DMS53 treated with DMSO at 0.1 percent for 48 hours (cell line): ENCODE measurements at regions not wholly inside any gene's neighbourhood (a gene's known extent, or its start where the extent isn't known, plus 50 kb on each side); places are given as distances from the start of the nearest gene placed in this dataset.

Experiments
- DNase-seq: peaks from one replicate; lab custom pipeline; 2025; ENCODE audit not compliant: unreplicated experiment; lab: John Stamatoyannopoulos, UW

DNA sequence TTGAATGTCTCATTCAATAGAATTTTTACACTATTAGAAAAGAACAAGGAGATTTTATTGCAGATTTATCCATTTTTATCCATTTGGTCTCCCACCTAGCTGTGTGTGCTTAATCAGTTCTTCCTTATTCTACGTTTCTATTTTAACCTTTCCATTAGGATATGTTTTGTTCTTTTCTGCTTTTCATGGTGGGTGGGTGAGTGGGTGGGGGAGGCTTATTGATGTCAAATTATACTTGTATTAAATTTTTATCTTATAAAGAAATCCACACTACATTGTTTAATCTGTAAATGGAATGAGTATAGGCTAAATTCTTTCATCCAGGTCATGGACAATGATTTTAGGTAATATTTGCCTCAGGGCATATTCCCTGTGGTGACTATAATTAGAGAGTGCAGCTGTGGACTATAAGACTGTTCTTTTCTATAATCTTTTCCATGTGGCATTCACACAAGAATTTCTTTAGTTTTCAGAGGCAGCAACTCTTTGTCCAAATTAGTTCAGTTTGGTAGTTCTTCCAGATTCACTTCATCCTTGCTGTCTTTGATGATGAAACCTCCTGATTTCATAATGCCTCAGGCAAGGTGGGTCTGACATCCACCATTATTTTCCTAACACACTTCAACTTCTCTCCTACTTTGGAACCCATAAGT, 2451.8 kb downstream of the PCDH7 start:
- no peak for DNase-seq

DNA sequence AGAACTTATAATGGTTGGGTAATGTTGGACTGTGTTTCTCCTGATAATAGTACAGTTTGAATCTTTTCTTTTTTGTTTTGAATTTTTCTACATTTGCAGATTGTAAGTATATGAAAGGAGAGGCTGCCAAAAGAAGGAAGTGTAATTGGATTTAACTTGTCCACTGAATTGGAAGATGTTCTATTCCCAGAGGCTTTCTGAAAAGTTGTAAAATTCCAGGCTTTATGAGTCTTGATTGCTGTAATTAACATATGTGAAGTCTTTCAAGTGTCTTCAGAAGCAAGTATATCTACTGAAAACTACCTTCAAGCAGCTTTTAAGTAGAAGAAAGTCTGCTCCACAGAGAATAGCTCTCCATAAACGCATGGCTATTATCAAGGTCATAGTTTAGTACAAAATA, 2456.4 kb downstream of the PCDH7 start:
- no peak for DNase-seq

DNA sequence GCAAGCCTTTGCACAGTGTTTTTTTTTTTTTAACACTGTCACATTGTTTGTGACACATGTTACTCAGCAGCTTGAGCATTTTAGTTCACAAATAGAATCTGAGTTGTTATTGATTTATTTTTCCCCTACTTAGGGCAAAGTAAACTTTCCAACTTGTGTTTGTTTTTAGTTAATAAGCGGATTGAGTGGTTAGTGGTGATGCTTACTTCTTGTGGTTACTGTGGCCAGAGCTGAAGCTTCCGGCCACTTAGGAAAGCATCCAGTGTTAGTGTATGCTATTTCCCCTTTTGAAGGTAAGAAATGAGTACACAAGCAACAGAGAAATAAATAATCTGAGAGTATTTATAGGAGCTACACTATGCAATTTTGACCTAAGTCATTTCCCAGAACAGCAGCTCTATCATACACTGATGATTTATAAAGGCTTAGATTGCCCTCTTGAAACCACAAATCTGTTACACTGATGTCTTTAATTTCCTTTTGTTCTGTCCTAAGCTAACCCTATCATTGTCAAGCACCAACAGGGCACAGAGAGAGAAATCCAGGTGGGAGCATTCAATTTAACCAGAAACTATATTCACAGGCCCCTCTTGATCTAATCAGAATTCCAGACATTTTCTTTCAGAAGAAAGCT, 2464.6 kb downstream of the PCDH7 start:
- DNase-seq: peak; percentile 25

DNA sequence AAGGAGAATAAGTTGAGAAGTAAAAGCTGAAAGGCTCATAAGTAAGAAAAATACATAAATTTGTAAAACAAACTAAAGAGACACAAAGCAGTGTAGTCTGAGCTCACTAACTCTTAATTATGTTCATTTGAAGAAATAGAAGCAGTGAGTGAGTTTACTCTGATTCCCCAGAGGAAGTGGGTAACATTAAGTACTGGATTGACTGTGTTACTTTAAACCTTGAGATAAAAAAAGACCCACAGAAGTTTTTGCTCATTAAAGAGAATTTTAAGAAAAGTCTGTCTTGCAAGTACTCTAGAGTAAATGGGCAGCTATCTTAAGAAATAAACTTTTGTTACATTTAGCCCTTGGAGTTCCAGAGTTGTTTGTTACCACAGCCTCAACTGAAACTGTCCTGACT, 2466.9 kb downstream of the PCDH7 start:
- no peak for DNase-seq

DNA sequence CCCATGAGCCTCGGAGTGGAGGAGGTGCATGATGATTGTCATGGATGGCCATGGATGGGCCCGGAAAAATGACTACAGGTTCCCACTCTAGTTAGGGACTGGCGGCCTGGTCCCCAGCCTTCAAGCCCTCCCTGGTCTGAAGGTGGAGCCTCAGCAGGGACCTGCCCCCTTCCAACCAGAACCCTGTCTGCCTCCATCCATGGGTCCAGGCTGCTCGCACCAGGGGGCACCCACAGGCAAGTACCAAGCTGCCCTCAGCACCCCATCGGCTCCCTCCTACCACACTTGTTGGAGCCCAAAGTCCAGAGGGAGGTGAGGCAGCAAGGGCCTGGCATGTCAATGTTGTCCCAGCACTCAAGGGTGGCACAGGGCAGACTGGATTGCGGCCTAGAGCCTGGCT, 2468.6 kb downstream of the PCDH7 start:
- no peak for DNase-seq

DNA sequence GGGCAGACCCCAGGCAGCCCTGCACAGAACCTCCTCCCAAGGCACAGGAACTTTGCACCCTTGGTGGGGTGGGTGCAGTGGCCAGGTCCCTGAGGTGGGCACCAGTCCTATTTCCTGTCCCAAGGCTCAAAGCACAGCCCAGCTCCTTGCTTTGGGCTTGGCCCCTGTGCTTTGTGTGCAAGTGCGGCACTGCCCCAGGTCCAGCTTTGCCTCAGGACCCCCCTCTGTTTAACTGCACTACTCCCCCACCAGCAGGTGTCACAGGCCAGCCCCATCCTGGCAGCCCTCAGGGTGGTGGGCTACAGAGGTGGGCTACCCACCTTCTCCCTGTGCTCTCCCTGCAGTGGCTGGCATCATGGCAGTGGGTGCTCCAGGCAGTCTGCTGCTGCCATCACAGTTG, 2469.0 kb downstream of the PCDH7 start:
- DNase-seq: no peak

DNA sequence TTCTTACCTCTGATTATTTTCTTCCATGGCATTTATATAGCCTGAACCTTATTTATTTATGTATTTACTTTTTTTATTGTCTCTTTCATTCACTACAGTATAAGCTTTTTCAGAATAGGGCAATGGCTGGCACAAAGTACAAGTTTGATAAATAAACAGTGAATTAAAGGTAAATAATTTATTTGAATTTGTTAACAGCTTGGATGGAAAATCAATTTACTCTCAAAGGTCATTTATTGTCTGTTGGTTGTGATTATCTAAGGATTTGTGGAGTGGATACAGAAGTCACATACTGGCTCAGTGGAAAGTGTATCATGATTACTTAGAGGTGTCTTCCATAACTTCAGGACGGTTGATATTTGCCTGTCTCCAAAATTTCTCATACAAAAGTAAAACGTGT, 2472.9 kb downstream of the PCDH7 start:
- no peak for DNase-seq

DNA sequence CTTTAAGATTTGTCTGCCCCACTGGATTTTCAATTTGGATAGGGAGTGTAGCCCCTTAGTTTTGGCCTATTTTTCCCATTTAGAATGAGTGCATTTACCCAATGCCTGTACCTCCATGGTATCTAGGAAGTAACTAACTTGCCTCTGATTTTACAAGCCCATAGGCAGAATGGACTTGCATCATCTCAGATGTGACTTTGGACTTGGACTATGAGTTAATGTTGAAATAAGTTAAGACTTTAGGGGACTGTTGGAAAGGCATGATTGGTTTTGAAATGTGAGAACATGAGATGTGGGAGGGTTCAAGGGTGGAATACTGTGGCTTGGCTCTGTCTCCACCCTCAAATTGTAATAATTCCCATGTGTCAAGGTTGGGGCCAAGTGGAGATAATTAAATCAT, 2480.2 kb downstream of the PCDH7 start:
- no peak for DNase-seq

DNA sequence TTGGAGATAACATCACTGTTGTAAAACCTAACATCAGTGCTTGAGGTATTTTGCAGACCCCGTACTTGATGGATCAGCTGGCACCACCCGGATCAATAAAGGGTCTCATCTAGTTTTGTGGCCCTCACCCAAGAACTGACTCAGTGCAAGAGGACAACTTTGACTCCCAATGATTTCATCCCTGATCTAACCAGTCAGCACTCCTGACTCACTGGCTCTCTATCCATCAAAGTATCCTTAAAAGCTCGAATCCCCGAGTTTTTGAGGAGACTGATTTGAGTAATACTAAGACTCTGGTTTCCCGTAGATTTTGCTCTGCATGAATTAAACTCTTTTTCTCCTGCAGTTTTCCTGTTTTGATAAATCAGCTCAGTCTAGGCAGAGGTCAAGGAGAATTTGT, 2498.1 kb downstream of the PCDH7 start:
- DNase-seq: no peak

DNA sequence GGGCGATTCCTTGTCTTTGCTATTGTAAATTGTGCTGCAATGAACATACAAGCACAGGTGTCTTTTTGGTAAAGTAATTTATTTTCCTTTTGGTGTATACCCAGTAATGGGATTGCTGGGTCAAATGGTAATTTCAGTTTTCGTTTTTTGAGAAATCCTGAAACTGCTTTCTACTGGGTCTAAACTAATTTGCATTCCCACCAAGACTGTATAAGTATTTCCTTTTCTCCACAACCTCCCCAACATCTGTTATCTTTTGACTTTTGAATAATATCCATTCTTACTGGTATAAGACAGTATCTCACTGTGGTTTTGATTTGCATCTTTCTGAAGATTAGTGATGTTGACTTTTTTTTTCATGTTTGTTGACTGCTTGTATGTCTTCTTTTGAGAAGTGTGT, 2506.0 kb downstream of the PCDH7 start:
- DNase-seq: no peak

DNA sequence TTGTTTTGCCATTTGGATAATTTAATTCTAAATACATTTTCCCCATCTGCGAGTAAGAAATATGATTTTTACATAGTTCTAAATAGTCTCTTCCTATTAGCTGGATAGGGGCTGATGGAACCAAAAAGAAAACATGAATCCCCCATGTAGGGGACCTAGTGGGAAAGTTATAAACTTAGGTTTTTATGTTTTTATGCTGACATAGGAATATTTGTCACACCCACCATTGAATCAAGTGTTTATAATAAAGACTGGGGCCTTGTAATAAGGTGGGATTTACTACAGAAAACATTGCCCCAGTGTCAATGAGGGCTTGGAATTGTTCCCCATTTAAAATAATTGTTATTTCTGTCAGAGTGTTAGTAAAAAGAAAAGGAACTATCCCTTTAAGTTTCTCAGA, 2506.6 kb downstream of the PCDH7 start:
- no peak for DNase-seq

DNA sequence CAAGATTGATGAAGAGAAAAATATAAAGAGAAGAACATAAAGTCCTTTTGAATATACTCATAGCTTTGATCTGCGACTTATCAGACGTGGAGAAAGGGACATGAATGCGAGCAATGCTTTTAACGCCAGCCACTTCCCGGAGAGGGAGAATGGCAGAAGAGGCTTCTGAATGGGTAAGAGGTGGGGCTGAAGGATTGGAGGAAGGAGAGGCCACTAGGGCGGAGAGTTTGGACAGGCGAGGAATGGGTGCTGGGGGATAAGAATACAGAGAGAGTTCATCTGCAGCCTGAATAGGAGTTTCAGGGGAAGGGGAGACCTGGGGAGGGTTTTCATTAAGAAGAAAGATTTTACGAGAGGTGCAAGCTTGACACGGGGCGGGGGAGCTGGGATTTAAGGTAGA, 2534.9 kb downstream of the PCDH7 start:
- no peak for DNase-seq

DNA sequence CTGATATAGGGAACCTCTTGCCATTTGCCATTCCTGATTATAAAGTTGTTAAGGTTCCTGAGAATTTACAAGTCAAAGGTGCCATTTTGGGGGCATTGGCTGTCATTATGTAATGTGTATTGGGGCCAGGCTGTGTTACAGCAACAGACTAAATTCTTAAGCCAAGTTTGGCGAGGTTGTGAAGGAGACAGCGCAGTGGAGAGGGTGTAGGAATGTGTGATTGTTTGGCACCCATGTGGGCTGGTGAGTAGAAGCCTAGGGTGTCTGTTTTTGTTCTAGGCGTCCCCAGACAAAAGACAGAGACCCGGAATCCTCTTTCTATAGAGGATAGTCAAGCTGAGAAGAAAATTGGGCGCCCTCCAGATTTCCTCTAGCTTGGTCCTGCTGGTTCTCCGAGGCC, 2535.3 kb downstream of the PCDH7 start:
- no peak for DNase-seq

DNA sequence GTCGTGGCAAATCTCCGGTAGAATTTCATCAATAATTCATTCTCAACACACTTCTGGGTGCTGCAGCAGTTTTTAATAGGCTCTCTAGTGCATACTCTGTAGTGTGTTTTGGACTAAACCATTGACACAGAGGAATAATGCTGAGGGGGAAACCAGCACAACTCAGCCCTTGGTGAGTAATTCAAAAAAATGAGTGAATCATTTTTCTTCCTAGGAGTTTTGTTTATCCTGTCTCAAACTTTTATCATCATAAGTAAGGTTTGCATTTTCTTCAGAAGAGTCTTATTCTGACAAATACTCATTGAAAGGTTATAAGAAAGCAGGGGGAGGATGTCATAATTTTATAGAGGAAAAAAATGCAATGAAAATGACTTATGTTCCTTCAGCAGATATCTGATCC, 2542.7 kb downstream of the PCDH7 start:
- no peak for DNase-seq

DNA sequence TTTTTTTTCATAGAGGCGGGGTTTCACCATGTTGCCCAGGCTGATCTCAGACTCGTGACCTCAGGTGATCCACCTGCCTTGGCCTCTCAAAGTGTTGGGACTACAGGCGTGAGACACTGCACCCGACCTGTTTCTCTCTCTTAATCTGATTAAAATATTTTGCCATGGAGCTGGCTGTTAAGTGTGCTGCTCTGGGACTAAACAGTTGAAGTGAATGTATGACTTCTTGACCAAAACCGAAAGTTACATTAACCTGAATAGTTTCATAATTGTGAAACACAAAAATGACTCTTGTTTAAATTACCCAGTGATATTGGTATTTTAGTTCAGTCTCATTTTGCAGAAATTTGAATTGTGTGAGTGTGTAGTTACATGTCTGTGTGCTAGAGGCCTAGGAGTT, 2548.6 kb downstream of the PCDH7 start:
- DNase-seq: no peak

DNA sequence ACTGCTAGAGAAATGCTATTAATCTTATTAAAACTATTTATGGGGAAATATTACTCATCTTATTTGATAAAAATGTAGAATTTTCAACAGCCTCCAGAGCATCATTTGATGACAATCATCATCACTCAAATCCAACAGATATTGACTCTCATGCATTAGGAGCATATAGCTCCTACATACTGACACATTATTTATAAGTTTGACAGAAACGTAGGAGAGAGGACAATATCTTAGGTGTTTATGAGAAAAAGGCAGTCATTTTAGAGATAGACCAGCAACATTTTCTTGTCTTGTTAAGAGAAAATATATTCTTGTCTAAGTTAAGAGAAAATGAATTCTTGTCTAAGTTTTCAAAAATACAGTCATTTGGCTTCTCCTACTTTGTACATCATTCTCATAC, 2550.2 kb downstream of the PCDH7 start:
- no peak for DNase-seq

DNA sequence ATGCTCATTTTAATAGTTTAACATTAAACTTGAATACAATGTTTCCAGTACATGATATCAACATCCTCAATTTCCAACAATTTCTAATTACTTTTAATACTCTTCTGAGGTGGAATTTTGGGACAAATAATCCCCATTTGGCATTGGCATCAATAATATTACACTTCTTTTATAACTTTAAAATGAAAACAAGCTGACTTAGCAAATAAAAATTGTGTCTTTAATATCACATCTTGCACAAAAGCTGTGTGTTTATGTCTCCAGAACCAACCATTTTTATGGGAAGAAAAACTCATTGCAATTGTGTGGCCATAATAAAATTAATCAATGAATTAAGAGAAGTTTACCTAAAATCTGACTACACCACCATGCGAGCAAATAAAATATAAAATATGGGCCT, 2552.6 kb downstream of the PCDH7 start:
- DNase-seq: no peak

DNA sequence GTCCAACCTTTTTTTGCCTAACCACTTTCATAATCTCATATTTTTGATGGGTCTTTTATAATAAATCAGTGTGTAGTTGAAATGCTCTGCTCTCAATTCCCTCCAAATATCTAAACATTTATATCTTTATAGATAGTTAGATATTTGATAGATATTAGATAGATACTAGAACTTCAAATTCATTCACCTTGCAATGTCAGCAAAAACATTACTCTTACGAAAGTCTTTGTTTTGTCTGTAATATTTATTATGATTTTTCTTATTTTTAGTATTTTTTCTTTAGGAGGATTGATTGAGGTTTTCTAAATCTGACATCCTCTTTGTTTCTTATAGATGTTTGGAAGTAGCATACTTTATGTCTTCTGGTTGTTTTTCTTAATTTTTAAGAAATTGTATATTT, 2563.6 kb downstream of the PCDH7 start:
- DNase-seq: no peak

DNA sequence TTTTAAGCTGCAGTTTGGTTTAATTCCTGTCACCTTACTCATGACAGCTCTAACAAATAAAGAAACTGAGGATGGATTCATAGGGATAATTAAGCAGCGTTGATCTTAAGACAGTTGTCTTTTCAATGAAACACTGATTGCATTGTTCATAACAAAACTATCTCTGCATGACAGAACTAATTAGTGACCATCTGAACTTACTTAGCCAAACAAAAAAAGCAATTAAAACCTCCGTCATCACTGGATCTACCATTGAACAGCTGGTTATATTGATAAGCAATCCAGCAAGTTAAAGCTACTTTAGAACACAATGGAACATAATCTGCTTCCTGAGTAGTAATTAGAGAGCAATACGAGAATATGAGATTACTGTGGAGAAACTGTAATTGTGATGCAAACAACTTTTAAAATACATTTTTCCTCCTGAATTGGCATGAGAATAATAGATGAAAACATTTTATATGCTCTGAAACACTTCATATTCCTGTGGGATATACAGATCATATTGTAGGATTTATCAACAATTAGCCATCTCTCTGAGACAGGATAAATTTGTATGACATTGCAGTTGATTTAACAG, 2576.8 kb downstream of the PCDH7 start:
- DNase-seq: no peak

DNA sequence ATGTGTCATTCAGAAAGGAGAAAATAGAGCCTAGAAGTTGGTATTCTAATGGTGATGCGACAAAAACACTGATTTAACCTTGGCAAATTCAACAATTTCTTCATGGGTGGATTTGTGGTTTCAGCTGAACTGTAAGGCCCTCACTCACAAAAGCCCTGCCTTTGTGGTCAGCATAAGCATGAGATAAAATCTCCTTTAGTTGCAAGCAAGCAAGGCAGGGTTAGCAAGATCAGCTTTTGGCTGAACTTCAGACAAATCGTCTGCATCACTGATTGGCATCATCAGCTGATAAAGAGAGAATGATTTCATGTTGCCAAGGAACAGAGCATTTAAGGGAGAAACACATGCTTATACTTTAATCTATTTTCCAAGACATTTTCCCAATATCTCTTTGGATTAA, 2582.2 kb downstream of the PCDH7 start:
- DNase-seq: no peak

DNA sequence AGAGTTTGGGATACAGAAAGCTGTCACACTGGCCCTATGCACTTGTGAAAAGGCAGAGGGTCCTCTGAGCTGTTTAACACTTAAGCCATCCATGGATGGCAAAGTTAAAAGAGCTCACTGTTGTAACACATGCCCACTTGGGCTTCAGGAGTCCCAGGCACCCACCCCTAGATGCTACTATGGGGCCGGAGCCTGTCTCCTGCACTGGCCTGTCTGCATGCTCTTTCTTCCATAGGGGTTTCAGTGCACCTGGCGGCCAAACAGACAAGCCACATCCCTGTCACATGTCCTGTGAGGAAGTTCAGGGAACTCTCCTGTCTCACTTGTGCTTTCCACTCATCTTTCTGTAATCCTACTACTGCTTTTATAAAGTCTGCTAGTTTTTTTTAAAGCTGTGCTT, 2586.0 kb downstream of the PCDH7 start:
- DNase-seq: no peak

DNA sequence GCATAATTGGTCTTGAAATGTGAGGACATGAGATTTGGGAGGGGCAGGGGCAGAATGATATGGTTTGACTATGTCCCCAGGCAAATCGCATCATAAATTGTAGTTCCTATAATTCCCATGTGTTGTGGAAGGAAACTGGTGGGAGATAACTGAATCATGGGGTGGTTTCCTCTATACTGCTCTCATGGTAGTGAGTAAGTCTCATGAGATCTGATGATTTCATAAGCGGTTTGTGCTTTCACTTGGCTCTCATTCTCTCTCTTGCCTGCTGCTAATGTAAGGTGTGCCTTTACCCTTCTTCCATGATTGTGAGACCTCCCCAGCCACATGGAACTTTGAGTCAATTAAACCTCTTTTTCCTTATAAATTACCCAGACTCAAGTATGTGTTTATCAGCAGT, 2595.9 kb downstream of the PCDH7 start:
- DNase-seq: no peak

DNA sequence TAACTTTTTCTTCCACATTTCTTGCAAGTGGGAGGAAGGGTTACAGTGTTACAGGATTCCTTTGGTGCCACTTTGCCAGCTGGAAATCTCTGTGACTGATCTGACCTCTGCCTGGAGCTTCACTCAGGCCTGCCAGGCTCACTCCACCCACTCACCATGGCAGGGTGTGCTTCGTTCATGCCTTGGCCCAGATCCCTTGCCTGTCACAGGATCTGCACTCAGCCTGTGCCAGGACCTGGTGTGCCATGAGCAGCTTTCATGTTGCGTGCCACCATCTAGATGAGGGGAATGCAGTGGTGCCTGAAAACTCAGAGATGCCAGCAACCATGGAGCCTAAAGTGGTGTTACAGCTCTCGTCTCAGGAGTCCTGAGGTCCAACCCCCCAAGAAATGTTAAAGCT, 2596.4 kb downstream of the PCDH7 start:
- no peak for DNase-seq
